WTC11 (cell line): ENCODE measurements at regions not wholly inside any gene's neighbourhood (a gene's known extent, or its start where the extent isn't known, plus 50 kb on each side); places are given as distances from the start of the nearest gene placed in this dataset.

ENCODE experiments used
- ATAC-seq: fragments of 200-7000 bp; cut with Tn5 transposase; 2 replicates; pipeline ENCODE4 v1.10.0; 2021; ENCODE audit warnings: mild to moderate bottlenecking, moderate library complexity
- CTCF ChIA-PET: fragments of 300-600 bp; sonication (Branson Sonifier 250); formaldehyde crosslinking; loops from one replicate; lab custom pipeline; 2021; ENCODE audit warnings: antibody characterized with exemption; lab: Charles Lee
- POLR2A ChIA-PET: fragments of 350-600 bp; sonication (Branson Sonifier 250); formaldehyde crosslinking; loops from one replicate; lab custom pipeline; 2021; ENCODE audit warnings: antibody characterized with exemption; lab: Charles Lee
- DNase-seq: peaks from one replicate; pipeline ENCODE4 v3.0.0; 2021; ENCODE audit warnings: low spot score
- H3K27ac Mint-ChIP-seq: 2 replicates; pipeline ENCODE4 v1.8.0; 2021; ENCODE audit warnings: mixed read lengths
- H3K27me3 Mint-ChIP-seq: 2 replicates; pipeline ENCODE4 v1.8.0; 2021; ENCODE audit warnings: low read depth, mild to moderate bottlenecking, moderate library complexity, mixed read lengths
- H3K36me3 Mint-ChIP-seq: 2 replicates; pipeline ENCODE4 v1.8.0; 2021; ENCODE audit warnings: mixed read lengths
- H3K4me1 Mint-ChIP-seq: 2 replicates; pipeline ENCODE4 v1.8.0; 2022; ENCODE audit warnings: mixed read lengths
- H3K4me3 Mint-ChIP-seq: 2 replicates; pipeline ENCODE4 v1.8.0; 2021; ENCODE audit warnings: mild to moderate bottlenecking, moderate library complexity, mixed read lengths
- H3K9me3 Mint-ChIP-seq: 2 replicates; pipeline ENCODE4 v1.8.0; 2021; ENCODE audit warnings: mixed read lengths
- EMX1 ChIP-seq: fragments of 250-450 bp; sonication (Bioruptor Pico); IDR thresholded peaks from 2 replicates; pipeline ENCODE4 v1.8.0; 2021; ENCODE audit warnings: mild to moderate bottlenecking
- ETV6 ChIP-seq: sonication (generic); formaldehyde crosslinking; IDR thresholded peaks from 2 replicates; pipeline ENCODE4 v1.8.1; 2022; ENCODE audit warnings: mild to moderate bottlenecking, missing genetic modification reagents
- GABPB1 ChIP-seq: sonication (generic); formaldehyde crosslinking; IDR thresholded peaks from 2 replicates; pipeline ENCODE4 v1.8.1; 2023; ENCODE audit warnings: mild to moderate bottlenecking, missing genetic modification reagents
- MYBL2 ChIP-seq: sonication (generic); formaldehyde crosslinking; IDR thresholded peaks from 2 replicates; pipeline ENCODE4 v1.8.1; 2023; ENCODE audit warnings: mild to moderate bottlenecking, moderate library complexity, missing genetic modification reagents
- TEAD4 ChIP-seq: sonication (generic); formaldehyde crosslinking; IDR thresholded peaks from 2 replicates; pipeline ENCODE4 v1.8.0; 2022; ENCODE audit warnings: mild to moderate bottlenecking, missing genetic modification reagents
- ZNF396 ChIP-seq: fragments of 250-450 bp; sonication (Bioruptor Pico); IDR thresholded peaks from 2 replicates; pipeline ENCODE4 v1.8.0; 2021; ENCODE audit warnings: mild to moderate bottlenecking, moderate library complexity, borderline replicate concordance
- TF ChIP-seq, protein P1 (sequence below): sonication (generic); formaldehyde crosslinking; IDR thresholded peaks from 2 replicates; pipeline ENCODE4 v1.8.1; 2022; ENCODE audit warnings: mild to moderate bottlenecking, moderate library complexity, missing genetic modification reagents
- TF ChIP-seq, protein P2 (sequence below): sonication (generic); formaldehyde crosslinking; IDR thresholded peaks from 2 replicates; pipeline ENCODE4 v1.8.1; 2022; ENCODE audit warnings: mild to moderate bottlenecking, missing genetic modification reagents, moderate library complexity, borderline replicate concordance
- TF ChIP-seq, protein P3 (sequence below): sonication (generic); formaldehyde crosslinking; IDR thresholded peaks from 2 replicates; pipeline ENCODE4 v1.8.1; 2022; ENCODE audit warnings: missing genetic modification reagents, borderline replicate concordance
- TF ChIP-seq, protein P4 (sequence below): sonication (generic); formaldehyde crosslinking; IDR thresholded peaks from 2 replicates; pipeline ENCODE4 v1.8.0; 2023; ENCODE audit warnings: missing genetic modification reagents, mild to moderate bottlenecking, borderline replicate concordance

DNA sequence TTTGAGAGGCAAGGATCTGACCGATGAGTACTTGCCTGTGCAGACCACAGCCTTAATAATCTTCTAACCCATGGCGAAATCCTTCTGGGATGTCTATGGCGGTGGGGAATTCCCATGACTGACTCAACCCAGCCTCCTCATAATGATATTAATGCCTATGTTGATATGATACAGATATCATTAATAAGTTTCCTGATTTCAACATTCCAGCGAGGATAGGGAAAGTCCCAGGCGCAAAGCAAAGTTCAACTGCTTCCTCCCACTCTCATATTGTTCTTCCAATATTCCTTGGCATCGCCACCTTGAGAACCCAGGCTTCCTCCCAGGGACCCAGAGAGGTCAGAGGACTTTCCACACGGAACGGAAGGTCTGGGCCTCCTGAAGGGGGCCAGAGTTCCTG is 110.3 kb upstream of the TMEM45B start:
- ATAC-seq (no peak), DNase-seq (no peak)
- ChIA-PET CTCF (interaction anchor here (0.6 to 1.6 kb wide), 3 partner anchors 10 to 799 kb away, joined by 3 to 5 read pairs (median 3); no protein-coding TSS in a partner anchor), POLR2A (no interaction called here)
- Mint-ChIP-seq H3K36me3 (no peaks in the 10 kb centered on the region), H3K27ac (no peak overlapping the region), H3K27me3 (no peaks in the 10 kb centered on the region; the same call in 1 of the 2 replicates), H3K4me3 (no peak overlapping the region), H3K4me1 (no peaks in the 10 kb centered on the region), H3K9me3 (no peaks in the 10 kb centered on the region)
- TF ChIP-seq TEAD4 (CRISPR knock-in tag): no peak
- TF ChIP-seq ETV6 (CRISPR knock-in tag): no peak
- TF ChIP-seq, protein P1, sequence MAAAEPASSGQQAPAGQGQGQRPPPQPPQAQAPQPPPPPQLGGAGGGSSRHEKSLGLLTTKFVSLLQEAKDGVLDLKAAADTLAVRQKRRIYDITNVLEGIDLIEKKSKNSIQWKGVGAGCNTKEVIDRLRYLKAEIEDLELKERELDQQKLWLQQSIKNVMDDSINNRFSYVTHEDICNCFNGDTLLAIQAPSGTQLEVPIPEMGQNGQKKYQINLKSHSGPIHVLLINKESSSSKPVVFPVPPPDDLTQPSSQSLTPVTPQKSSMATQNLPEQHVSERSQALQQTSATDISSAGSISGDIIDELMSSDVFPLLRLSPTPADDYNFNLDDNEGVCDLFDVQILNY: no peak
- TF ChIP-seq, protein P2, sequence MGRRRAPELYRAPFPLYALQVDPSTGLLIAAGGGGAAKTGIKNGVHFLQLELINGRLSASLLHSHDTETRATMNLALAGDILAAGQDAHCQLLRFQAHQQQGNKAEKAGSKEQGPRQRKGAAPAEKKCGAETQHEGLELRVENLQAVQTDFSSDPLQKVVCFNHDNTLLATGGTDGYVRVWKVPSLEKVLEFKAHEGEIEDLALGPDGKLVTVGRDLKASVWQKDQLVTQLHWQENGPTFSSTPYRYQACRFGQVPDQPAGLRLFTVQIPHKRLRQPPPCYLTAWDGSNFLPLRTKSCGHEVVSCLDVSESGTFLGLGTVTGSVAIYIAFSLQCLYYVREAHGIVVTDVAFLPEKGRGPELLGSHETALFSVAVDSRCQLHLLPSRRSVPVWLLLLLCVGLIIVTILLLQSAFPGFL (CRISPR knock-in tag): no peak

DNA sequence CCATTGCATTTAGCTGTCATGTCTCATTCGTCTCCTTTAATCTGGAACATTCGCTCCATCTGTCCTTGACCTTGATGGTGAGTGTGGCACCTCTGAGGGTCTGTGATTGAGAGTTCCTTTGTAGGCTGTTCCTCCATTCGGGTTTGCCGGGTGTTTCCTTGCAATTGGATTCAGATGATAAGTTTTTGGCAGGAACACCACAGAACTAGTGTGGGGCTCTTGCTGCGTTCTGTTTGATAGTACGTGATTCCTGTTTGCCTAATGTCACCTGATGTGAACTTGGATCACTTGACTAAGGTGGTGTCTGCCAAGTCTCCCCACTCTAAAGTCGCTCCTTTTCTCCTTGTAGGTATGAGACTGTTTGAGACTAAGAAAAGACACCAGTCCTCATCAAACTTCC is 109.7 kb upstream of the TMEM45B start:
- ChIA-PET CTCF (interaction anchor here (1.1 kb wide), 1 partner anchor 10 kb away, joined by 4 read pairs; no protein-coding TSS in a partner anchor), POLR2A (no interaction called here)
- ATAC-seq (no peak), DNase-seq (no peak)
- Mint-ChIP-seq H3K9me3 (no peaks in the 10 kb centered on the region), H3K27me3 (no peaks in the 10 kb centered on the region; the same call in 1 of the 2 replicates), H3K4me3 (no peak overlapping the region), H3K36me3 (no peaks in the 10 kb centered on the region), H3K27ac (no peak overlapping the region), H3K4me1 (no peaks in the 10 kb centered on the region)
- no peak for TF ChIP-seq EMX1 (CRISPR knock-in tag)
- TF ChIP-seq, protein P3, sequence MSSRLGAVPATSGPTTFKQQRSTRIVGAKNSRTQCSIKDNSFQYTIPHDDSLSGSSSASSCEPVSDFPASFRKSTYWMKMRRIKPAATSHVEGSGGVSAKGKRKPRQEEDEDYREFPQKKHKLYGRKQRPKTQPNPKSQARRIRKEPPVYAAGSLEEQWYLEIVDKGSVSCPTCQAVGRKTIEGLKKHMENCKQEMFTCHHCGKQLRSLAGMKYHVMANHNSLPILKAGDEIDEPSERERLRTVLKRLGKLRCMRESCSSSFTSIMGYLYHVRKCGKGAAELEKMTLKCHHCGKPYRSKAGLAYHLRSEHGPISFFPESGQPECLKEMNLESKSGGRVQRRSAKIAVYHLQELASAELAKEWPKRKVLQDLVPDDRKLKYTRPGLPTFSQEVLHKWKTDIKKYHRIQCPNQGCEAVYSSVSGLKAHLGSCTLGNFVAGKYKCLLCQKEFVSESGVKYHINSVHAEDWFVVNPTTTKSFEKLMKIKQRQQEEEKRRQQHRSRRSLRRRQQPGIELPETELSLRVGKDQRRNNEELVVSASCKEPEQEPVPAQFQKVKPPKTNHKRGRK (CRISPR knock-in tag): no peak

DNA sequence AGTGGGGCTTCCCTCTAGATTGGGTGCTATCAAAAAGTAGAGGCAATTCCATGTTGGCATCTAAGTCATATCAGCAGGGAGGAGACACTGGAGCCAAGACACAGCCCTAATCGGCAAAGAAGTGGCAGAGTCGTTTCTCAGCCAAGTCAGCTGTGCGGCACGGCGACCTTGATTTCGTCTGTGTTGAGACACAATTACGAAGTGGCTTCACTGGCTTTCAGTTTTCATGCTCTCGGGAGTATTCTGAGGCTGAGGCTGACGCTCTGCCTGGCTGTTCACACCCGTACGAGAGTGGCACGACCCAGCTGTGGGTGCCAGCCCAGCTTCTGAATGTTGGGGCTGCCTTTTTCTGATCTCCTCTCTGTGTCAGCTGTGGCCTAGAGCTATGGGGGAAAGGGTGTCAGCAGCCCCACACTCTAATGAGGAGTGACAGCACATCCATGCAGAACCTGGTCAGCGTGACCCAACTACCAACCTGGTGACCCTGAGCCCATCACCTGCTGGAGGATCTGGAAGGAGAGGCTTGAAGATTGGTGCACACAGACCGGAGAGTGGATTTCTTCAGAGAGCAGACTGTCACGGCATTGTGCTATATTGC is 105.7 kb upstream of the TMEM45B start:
- POLR2A ChIA-PET: no interaction called here
- peaks cover 6% of the 10 kb centered on the region; the same call in 1 of the 2 replicates for H3K36me3 Mint-ChIP-seq
- DNase-seq: no peak

DNA sequence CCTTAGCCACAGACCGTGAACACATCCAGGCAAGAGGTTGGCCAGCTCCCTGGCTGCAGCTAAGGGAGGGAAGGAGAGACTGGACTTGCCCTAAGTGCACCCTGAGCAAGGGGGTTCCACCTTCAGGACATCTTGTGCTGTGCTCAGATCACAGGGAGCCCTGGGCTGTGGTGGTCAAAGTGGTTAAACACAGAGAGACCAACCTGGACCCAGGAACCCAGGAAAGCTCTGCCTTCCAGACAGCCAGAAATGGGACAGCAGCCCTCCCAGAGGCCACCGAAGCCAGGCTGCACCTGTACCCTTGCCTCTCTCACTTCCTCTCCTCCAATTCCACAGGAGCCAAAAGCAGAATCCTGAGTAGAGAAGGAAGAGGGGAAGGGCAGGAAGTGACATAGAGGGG is 105.2 kb upstream of the TMEM45B start:
- Mint-ChIP-seq H3K27me3 (no peaks in the 10 kb centered on the region; the same call in 1 of the 2 replicates), H3K9me3 (peaks cover 17% of the 10 kb centered on the region), H3K36me3 (peaks cover 6% of the 10 kb centered on the region; the same call in 1 of the 2 replicates), H3K4me1 (no peaks in the 10 kb centered on the region), H3K27ac (no peak overlapping the region), H3K4me3 (no peak overlapping the region)
- DNase-seq (no peak), ATAC-seq (no peak)
- TF ChIP-seq GABPB1 (CRISPR knock-in tag) (no peak), MYBL2 (CRISPR knock-in tag) (no peak), ZNF396 (CRISPR knock-in tag) (no peak)
- TF ChIP-seq, protein P4, sequence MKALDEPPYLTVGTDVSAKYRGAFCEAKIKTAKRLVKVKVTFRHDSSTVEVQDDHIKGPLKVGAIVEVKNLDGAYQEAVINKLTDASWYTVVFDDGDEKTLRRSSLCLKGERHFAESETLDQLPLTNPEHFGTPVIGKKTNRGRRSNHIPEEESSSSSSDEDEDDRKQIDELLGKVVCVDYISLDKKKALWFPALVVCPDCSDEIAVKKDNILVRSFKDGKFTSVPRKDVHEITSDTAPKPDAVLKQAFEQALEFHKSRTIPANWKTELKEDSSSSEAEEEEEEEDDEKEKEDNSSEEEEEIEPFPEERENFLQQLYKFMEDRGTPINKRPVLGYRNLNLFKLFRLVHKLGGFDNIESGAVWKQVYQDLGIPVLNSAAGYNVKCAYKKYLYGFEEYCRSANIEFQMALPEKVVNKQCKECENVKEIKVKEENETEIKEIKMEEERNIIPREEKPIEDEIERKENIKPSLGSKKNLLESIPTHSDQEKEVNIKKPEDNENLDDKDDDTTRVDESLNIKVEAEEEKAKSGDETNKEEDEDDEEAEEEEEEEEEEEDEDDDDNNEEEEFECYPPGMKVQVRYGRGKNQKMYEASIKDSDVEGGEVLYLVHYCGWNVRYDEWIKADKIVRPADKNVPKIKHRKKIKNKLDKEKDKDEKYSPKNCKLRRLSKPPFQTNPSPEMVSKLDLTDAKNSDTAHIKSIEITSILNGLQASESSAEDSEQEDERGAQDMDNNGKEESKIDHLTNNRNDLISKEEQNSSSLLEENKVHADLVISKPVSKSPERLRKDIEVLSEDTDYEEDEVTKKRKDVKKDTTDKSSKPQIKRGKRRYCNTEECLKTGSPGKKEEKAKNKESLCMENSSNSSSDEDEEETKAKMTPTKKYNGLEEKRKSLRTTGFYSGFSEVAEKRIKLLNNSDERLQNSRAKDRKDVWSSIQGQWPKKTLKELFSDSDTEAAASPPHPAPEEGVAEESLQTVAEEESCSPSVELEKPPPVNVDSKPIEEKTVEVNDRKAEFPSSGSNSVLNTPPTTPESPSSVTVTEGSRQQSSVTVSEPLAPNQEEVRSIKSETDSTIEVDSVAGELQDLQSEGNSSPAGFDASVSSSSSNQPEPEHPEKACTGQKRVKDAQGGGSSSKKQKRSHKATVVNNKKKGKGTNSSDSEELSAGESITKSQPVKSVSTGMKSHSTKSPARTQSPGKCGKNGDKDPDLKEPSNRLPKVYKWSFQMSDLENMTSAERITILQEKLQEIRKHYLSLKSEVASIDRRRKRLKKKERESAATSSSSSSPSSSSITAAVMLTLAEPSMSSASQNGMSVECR: no peak
- POLR2A ChIA-PET: no interaction called here
- CTCF ChIA-PET: no interaction called here

More for the DNA sequence above, 105.7 kb upstream of the TMEM45B start:
- no peak for ATAC-seq
- H3K27me3 Mint-ChIP-seq: no peaks in the 10 kb centered on the region; the same call in 1 of the 2 replicates
- CTCF ChIA-PET: no interaction called here
- no peak for TF ChIP-seq EMX1 (CRISPR knock-in tag)
- no peak overlapping the region for H3K27ac Mint-ChIP-seq
- H3K4me3 Mint-ChIP-seq: no peak overlapping the region
- peaks cover 17% of the 10 kb centered on the region for H3K9me3 Mint-ChIP-seq
- no peaks in the 10 kb centered on the region for H3K4me1 Mint-ChIP-seq
